A549 (cell line): ENCODE measurements at regions not wholly inside any gene's neighbourhood (a gene's known extent, or its start where the extent isn't known, plus 50 kb on each side); places are given as distances from the start of the nearest gene placed in this dataset.

Experiments
- ATAC-seq, 2 experiments: fragments of 200-7000 bp in 1 of 2; fragments of >200 bp in 1 of 2; cut with Nextera tagmentation in 1 of 2; cut with Tn5 transposase in 1 of 2; 3 replicates each; pipeline versions ENCODE4 v1.8.0 to v1.9.1; 2018 to 2020; ENCODE audit warnings: mild to moderate bottlenecking in 1 of 2, moderate library complexity in 1 of 2
- CTCF ChIA-PET: fragments of 300-600 bp; sonication (Branson Sonifier 250); formaldehyde crosslinking; extraction: SDS; loops from one replicate; lab custom pipeline; 2021; ENCODE audit warnings: antibody characterized with exemption, inconsistent platforms; lab: Yijun Ruan, JAX
- POLR2A ChIA-PET: fragments of 350-600 bp; formaldehyde crosslinking; extraction: SDS; loops from one replicate; lab custom pipeline; 2021; ENCODE audit warnings: antibody characterized with exemption, inconsistent platforms; lab: Yijun Ruan, JAX
- DNase-seq, 2 experiments: peaks; one replicate each; pipeline versions ENCODE4 v3.0.0 to v3.0.0-alpha.2; 2011 to 2016; ENCODE audit warnings: low read depth in 1 of 2, low spot score in 1 of 2
- FAIRE-seq: peaks from 2 replicates; lab custom pipeline; 2011; peaks lifted over from hg19 to GRCh38; lab: Jason Lieb, UNC
- H3K27ac ChIP-seq, 2 experiments: fragments of >200 bp; sonication (Bioruptor Twin); formaldehyde crosslinking; 3 replicates each; pipeline ENCODE4 v1.5.1; 2016 to 2017
- H3K4me1 ChIP-seq: fragments of >200 bp; sonication (Bioruptor Twin); formaldehyde crosslinking; 3 replicates; pipeline ENCODE4 v1.6.1; 2016
- H3K4me2 ChIP-seq: fragments of >200 bp; sonication (Bioruptor Twin); formaldehyde crosslinking; 3 replicates; pipeline ENCODE4 v1.6.1; 2016
- H3K4me3 ChIP-seq: fragments of >200 bp; sonication (Bioruptor Twin); formaldehyde crosslinking; 3 replicates; pipeline ENCODE4 v1.5.1; 2016
- H3K9me3 ChIP-seq: fragments of >200 bp; sonication (Bioruptor Twin); formaldehyde crosslinking; 3 replicates; pipeline ENCODE4 v1.6.1; 2016
- CHD2 ChIP-seq: fragments of 150-350 bp; IDR thresholded peaks from 2 replicates; pipeline ENCODE4 v1.6.1; 2014; ENCODE audit warnings: low read length; ENCODE audit not compliant: partially characterized antibody
- EHF ChIP-seq: fragments of 250-450 bp; sonication (Bioruptor Pico); IDR thresholded peaks from 2 replicates; pipeline ENCODE4 v1.5.0; 2020; ENCODE audit warnings: mild to moderate bottlenecking
- ESRRA ChIP-seq: fragments of 150-350 bp; IDR thresholded peaks from 2 replicates; pipeline ENCODE4 v1.6.1; 2014; ENCODE audit warnings: mild to moderate bottlenecking, low read length, borderline replicate concordance
- GATA3 ChIP-seq: IDR thresholded peaks from 2 replicates; pipeline ENCODE4 v1.6.1; 2012; ENCODE audit warnings: borderline replicate concordance
- HOXB13 ChIP-seq: fragments of 250-450 bp; sonication (Bioruptor Pico); IDR thresholded peaks from 2 replicates; pipeline ENCODE4 v1.5.0; 2020; ENCODE audit warnings: low read depth, mild to moderate bottlenecking, moderate library complexity
- JUN ChIP-seq, 2 experiments: fragments of >200 bp; sonication (Bioruptor Twin); formaldehyde crosslinking; IDR thresholded peaks; 2 replicates in 1 of 2; 3 replicates in 1 of 2; pipeline ENCODE4 v1.6.1; 2016 to 2017
- JUNB ChIP-seq: fragments of >200 bp; sonication (Bioruptor Twin); formaldehyde crosslinking; IDR thresholded peaks from 2 replicates; pipeline ENCODE4 v1.6.1; 2016
- KDM1A ChIP-seq: fragments of 200-600 bp; sonication (generic); IDR thresholded peaks from 2 replicates; pipeline ENCODE4 v1.6.1; 2016; ENCODE audit warnings: low read depth, mild to moderate bottlenecking
- MAZ ChIP-seq: fragments of 150-350 bp; IDR thresholded peaks from 2 replicates; pipeline ENCODE4 v1.6.1; 2014; ENCODE audit warnings: antibody characterized with exemption, low read depth, low read length, borderline replicate concordance
- MYC ChIP-seq: IDR thresholded peaks from 2 replicates; pipeline ENCODE4 v1.6.1; 2012; ENCODE audit warnings: mild to moderate bottlenecking, inconsistent platforms, low read length, improper control_type of control experiment, borderline replicate concordance
- POLR2AphosphoS2 ChIP-seq: conservative IDR thresholded peaks from 2 replicates; pipeline ENCODE4 v1.6.1; 2012; ENCODE audit warnings: low read length, improper control_type of control experiment, inconsistent platforms
- RAD21 ChIP-seq, 2 experiments: fragments of >200 bp in 1 of 2; sonication (Bioruptor Twin) in 1 of 2; formaldehyde crosslinking in 1 of 2; IDR thresholded peaks in 1 of 2; conservative IDR thresholded peaks in 1 of 2; 2 replicates in 1 of 2; 3 replicates in 1 of 2; pipeline ENCODE4 v1.6.1; 2012 to 2018; ENCODE audit warnings: inconsistent platforms in 1 of 2
- RCOR1 ChIP-seq: fragments of 150-350 bp; IDR thresholded peaks from 2 replicates; pipeline ENCODE4 v1.6.1; 2014; ENCODE audit warnings: antibody characterized with exemption, low read length, low read depth
- RFX5 ChIP-seq: fragments of 450-650 bp; IDR thresholded peaks from 2 replicates; pipeline ENCODE4 v1.7.1; 2014; ENCODE audit warnings: antibody characterized with exemption, mild to moderate bottlenecking, moderate library complexity
- RNF2 ChIP-seq: fragments of 200-600 bp; sonication (generic); IDR thresholded peaks from 2 replicates; pipeline ENCODE4 v1.6.1; 2016; ENCODE audit warnings: low read depth, mild to moderate bottlenecking, antibody characterized with exemption, moderate library complexity, borderline replicate concordance
- SMC3 ChIP-seq: fragments of >200 bp; sonication (Bioruptor Twin); formaldehyde crosslinking; IDR thresholded peaks from 3 replicates; pipeline ENCODE4 v1.6.1; 2018; ENCODE audit warnings: inconsistent platforms
- TFCP2L1 ChIP-seq: fragments of 250-450 bp; sonication (Bioruptor Pico); IDR thresholded peaks from 2 replicates; pipeline ENCODE4 v1.5.0; 2021; ENCODE audit warnings: mild to moderate bottlenecking
- USF2 ChIP-seq: fragments of 450-650 bp; IDR thresholded peaks from 2 replicates; pipeline ENCODE4 v1.6.1; 2014; ENCODE audit warnings: antibody characterized with exemption
- ZFP36 ChIP-seq: fragments of 450-650 bp; IDR thresholded peaks from 2 replicates; pipeline ENCODE4 v1.6.1; 2014; ENCODE audit warnings: borderline replicate concordance; ENCODE audit not compliant: partially characterized antibody
- ZNF302 ChIP-seq: fragments of 250-450 bp; sonication (Bioruptor Pico); IDR thresholded peaks from 2 replicates; pipeline ENCODE4 v1.9.0; 2021; ENCODE audit warnings: inconsistent platforms, mild to moderate bottlenecking, moderate library complexity
- ZSCAN20 ChIP-seq: fragments of 250-450 bp; sonication (Bioruptor Pico); IDR thresholded peaks from 2 replicates; pipeline ENCODE4 v1.8.0; 2022; ENCODE audit warnings: mild to moderate bottlenecking, moderate library complexity
- WGBS: methylation state at CpG from one replicate; pipeline ENCODE4 v1.1.6; 2017; ENCODE audit errors: missing lambda C conversion rate; 5-methylcytosine and 5-hydroxymethylcytosine counted together
- TF ChIP-seq, protein P1 (sequence below): fragments of 200-600 bp; sonication (generic); IDR thresholded peaks from 2 replicates; pipeline ENCODE4 v1.6.1; 2016; ENCODE audit warnings: antibody characterized with exemption, mild to moderate bottlenecking, moderate library complexity
- TF ChIP-seq, protein P2 (sequence below): fragments of >200 bp; sonication (Bioruptor Twin); formaldehyde crosslinking; IDR thresholded peaks from 3 replicates; pipeline ENCODE4 v1.5.1; 2016
- TF ChIP-seq, protein P3 (sequence below): fragments of 250-450 bp; sonication (Bioruptor Pico); IDR thresholded peaks from 2 replicates; pipeline ENCODE4 v1.5.0; 2021; ENCODE audit warnings: mild to moderate bottlenecking, moderate library complexity, borderline replicate concordance
- TF ChIP-seq, protein P4 (sequence below): IDR thresholded peaks from 2 replicates; pipeline ENCODE4 v1.6.1; 2012

GRCh38 chr12:60693019-60693626 is 1097.3 kb downstream of the SLC16A7 start:
- POLR2A ChIA-PET = no interaction called here
- ATAC-seq = no peak
- no peaks in the 10 kb centered on the region; the same call in 2 of the 3 replicates for H3K9me3 ChIP-seq
- TF ChIP-seq MYC (no peak), JUN (IDR thresholded peaks at IDR 0.05) (no peak), JUNB (no peak), TFCP2L1 (CRISPR knock-in tag) (no peak), MAZ (no peak), USF2 (no peak), RAD21 (conservative IDR thresholded peaks at IDR 0.05 in 1 of 2, IDR thresholded peaks at IDR 0.05 in 1 of 2) (no peak), RCOR1 (no peak), SMC3 (no peak), RFX5 (no peak), HOXB13 (CRISPR knock-in tag) (no peak), CHD2 (no peak)
- TF ChIP-seq, protein P1, sequence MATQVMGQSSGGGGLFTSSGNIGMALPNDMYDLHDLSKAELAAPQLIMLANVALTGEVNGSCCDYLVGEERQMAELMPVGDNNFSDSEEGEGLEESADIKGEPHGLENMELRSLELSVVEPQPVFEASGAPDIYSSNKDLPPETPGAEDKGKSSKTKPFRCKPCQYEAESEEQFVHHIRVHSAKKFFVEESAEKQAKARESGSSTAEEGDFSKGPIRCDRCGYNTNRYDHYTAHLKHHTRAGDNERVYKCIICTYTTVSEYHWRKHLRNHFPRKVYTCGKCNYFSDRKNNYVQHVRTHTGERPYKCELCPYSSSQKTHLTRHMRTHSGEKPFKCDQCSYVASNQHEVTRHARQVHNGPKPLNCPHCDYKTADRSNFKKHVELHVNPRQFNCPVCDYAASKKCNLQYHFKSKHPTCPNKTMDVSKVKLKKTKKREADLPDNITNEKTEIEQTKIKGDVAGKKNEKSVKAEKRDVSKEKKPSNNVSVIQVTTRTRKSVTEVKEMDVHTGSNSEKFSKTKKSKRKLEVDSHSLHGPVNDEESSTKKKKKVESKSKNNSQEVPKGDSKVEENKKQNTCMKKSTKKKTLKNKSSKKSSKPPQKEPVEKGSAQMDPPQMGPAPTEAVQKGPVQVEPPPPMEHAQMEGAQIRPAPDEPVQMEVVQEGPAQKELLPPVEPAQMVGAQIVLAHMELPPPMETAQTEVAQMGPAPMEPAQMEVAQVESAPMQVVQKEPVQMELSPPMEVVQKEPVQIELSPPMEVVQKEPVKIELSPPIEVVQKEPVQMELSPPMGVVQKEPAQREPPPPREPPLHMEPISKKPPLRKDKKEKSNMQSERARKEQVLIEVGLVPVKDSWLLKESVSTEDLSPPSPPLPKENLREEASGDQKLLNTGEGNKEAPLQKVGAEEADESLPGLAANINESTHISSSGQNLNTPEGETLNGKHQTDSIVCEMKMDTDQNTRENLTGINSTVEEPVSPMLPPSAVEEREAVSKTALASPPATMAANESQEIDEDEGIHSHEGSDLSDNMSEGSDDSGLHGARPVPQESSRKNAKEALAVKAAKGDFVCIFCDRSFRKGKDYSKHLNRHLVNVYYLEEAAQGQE = no peak
- CTCF ChIA-PET = no interaction called here
- WGBS = 26% methylated on average over 1 of the region's 1 CpG
- peak in 1 of 2 experiments; percentile 1 for DNase-seq
- no peak overlapping the region for H3K4me2 ChIP-seq
- H3K27ac ChIP-seq = no peak overlapping the region
- FAIRE-seq = no peak
- no peak overlapping the region for H3K4me3 ChIP-seq
- no peaks in the 10 kb centered on the region for H3K4me1 ChIP-seq

GRCh38 chr12:60704171-60704914 is 1108.5 kb downstream of the SLC16A7 start:
- CTCF ChIA-PET = no interaction called here
- DNase-seq = no peak
- FAIRE-seq = no peak
- H3K4me2 ChIP-seq = no peak overlapping the region
- POLR2A ChIA-PET = no interaction called here
- no peak overlapping the region for H3K4me3 ChIP-seq
- 17% methylated on average over 4 of the region's 4 CpGs for WGBS
- ATAC-seq = no peak
- no peak overlapping the region for H3K27ac ChIP-seq
- H3K4me1 ChIP-seq = no peaks in the 10 kb centered on the region
- H3K9me3 ChIP-seq = peaks cover 4% of the 10 kb centered on the region; the same call in 1 of the 3 replicates
- TF ChIP-seq, protein P2, sequence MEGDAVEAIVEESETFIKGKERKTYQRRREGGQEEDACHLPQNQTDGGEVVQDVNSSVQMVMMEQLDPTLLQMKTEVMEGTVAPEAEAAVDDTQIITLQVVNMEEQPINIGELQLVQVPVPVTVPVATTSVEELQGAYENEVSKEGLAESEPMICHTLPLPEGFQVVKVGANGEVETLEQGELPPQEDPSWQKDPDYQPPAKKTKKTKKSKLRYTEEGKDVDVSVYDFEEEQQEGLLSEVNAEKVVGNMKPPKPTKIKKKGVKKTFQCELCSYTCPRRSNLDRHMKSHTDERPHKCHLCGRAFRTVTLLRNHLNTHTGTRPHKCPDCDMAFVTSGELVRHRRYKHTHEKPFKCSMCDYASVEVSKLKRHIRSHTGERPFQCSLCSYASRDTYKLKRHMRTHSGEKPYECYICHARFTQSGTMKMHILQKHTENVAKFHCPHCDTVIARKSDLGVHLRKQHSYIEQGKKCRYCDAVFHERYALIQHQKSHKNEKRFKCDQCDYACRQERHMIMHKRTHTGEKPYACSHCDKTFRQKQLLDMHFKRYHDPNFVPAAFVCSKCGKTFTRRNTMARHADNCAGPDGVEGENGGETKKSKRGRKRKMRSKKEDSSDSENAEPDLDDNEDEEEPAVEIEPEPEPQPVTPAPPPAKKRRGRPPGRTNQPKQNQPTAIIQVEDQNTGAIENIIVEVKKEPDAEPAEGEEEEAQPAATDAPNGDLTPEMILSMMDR = no peak
- no peak for TF ChIP-seq RNF2
- TF ChIP-seq, protein P3, sequence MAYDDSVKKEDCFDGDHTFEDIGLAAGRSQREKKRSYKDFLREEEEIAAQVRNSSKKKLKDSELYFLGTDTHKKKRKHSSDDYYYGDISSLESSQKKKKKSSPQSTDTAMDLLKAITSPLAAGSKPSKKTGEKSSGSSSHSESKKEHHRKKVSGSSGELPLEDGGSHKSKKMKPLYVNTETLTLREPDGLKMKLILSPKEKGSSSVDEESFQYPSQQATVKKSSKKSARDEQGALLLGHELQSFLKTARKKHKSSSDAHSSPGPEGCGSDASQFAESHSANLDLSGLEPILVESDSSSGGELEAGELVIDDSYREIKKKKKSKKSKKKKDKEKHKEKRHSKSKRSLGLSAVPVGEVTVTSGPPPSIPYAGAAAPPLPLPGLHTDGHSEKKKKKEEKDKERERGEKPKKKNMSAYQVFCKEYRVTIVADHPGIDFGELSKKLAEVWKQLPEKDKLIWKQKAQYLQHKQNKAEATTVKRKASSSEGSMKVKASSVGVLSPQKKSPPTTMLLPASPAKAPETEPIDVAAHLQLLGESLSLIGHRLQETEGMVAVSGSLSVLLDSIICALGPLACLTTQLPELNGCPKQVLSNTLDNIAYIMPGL = no peak
- no peak for TF ChIP-seq EHF (CRISPR knock-in tag)
- no peak for TF ChIP-seq MYC
- TF ChIP-seq HOXB13 (CRISPR knock-in tag) = no peak
- TF ChIP-seq ZFP36 = no peak
- no peak for TF ChIP-seq MAZ
- no peak for TF ChIP-seq POLR2AphosphoS2
- TF ChIP-seq KDM1A = no peak
- TF ChIP-seq ZSCAN20 (CRISPR knock-in tag) = no peak
- TF ChIP-seq ESRRA = no peak
- no peak for TF ChIP-seq ZNF302
- TF ChIP-seq GATA3 = no peak
- TF ChIP-seq, protein P4, sequence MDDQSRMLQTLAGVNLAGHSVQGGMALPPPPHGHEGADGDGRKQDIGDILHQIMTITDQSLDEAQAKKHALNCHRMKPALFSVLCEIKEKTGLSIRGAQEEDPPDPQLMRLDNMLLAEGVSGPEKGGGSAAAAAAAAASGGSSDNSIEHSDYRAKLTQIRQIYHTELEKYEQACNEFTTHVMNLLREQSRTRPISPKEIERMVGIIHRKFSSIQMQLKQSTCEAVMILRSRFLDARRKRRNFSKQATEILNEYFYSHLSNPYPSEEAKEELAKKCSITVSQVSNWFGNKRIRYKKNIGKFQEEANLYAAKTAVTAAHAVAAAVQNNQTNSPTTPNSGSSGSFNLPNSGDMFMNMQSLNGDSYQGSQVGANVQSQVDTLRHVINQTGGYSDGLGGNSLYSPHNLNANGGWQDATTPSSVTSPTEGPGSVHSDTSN = no peak
- TF ChIP-seq USF2 = no peak
